Mesodermal cell (in vitro differentiated cells): ENCODE measurements at regions not wholly inside any gene's neighbourhood (a gene's known extent, or its start where the extent isn't known, plus 50 kb on each side); places are given as distances from the start of the nearest gene placed in this dataset.

Experiments
- H3K27ac ChIP-seq: 2 replicates; pipeline ENCODE4 v1.7.0; 2013; ENCODE audit warnings: mild to moderate bottlenecking, low read depth, low read length, moderate library complexity; ENCODE audit not compliant: severe bottlenecking
- H3K36me3 ChIP-seq: 2 replicates; pipeline ENCODE4 v1.7.1; 2013; ENCODE audit warnings: mild to moderate bottlenecking, low read length, moderate library complexity; ENCODE audit not compliant: control insufficient read depth, insufficient read depth
- H3K4me1 ChIP-seq: one replicate; pipeline ENCODE4 v1.7.1; 2013; ENCODE audit warnings: mild to moderate bottlenecking, low read length; ENCODE audit not compliant: insufficient read depth, control insufficient read depth, poor library complexity, severe bottlenecking
- H3K4me3 ChIP-seq: 2 replicates; pipeline ENCODE4 v1.7.0; 2013; ENCODE audit warnings: low read length, control low read depth, mild to moderate bottlenecking; ENCODE audit not compliant: insufficient read depth, poor library complexity, severe bottlenecking; ENCODE audit errors: extremely low read depth
- H3K9me3 ChIP-seq: 2 replicates; pipeline ENCODE4 v1.7.1; 2013; ENCODE audit warnings: mild to moderate bottlenecking, low read length, moderate library complexity; ENCODE audit not compliant: control insufficient read depth
- WGBS, 2 experiments: methylation state at CpG; one replicate each; pipeline ENCODE4 v1.1.5; 2013; ENCODE audit warnings: missing lambda C conversion rate in 2 of 2; ENCODE audit not compliant: insufficient coverage in 2 of 2; 5-methylcytosine and 5-hydroxymethylcytosine counted together

- no peaks in the 10 kb centered on the region for H3K9me3 ChIP-seq
- no peak overlapping the region for H3K4me3 ChIP-seq
- WGBS, 2 experiments, result 100% methylated on average over 1 of the region's 4 CpGs; no CpG with 5 or more reads in 1 of the 2 experiments
- H3K27ac ChIP-seq, result no peak overlapping the region
- H3K4me1 ChIP-seq, result no peaks in the 10 kb centered on the region
- H3K36me3 ChIP-seq, result no peaks in the 10 kb centered on the region
Measured at GRCh38 chr2:82001614-82002013, 1697.1 kb upstream of the LRRTM1 start.

- Histone ChIP-seq H3K4me3 (no peak overlapping the region), H3K27ac (no peak overlapping the region), H3K9me3 (no peaks in the 10 kb centered on the region), H3K36me3 (no peaks in the 10 kb centered on the region), H3K4me1 (no peaks in the 10 kb centered on the region)
- WGBS, 2 experiments, result 83% methylated on average over 1 of the region's 2 CpGs; no CpG with 5 or more reads in 1 of the 2 experiments
Measured at GRCh38 chr2:82000606-82001005, 1696.1 kb upstream of the LRRTM1 start.

GRCh38 chr2:81996332-81996731 is 1691.8 kb upstream of the LRRTM1 start:
- no peaks in the 10 kb centered on the region for H3K36me3 ChIP-seq

GRCh38 chr2:81991282-81991681 is 1686.7 kb upstream of the LRRTM1 start:
- no peak overlapping the region for H3K4me3 ChIP-seq
- H3K36me3 ChIP-seq, result no peaks in the 10 kb centered on the region
- no peaks in the 10 kb centered on the region for H3K4me1 ChIP-seq
- H3K27ac ChIP-seq, result no peak overlapping the region
- peaks cover 6% of the 10 kb centered on the region for H3K9me3 ChIP-seq
- WGBS, 2 experiments, result 100% methylated on average over 1 of the region's 2 CpGs

More at GRCh38 chr2:81996332-81996731, 1691.8 kb upstream of the LRRTM1 start:
- Histone ChIP-seq H3K27ac (no peak overlapping the region), H3K9me3 (no peaks in the 10 kb centered on the region), H3K4me3 (no peak overlapping the region), H3K4me1 (no peaks in the 10 kb centered on the region)
- 100% methylated on average over 1 of the region's 3 CpGs; no CpG with 5 or more reads in 1 of the 2 experiments for WGBS, 2 experiments

- H3K9me3 ChIP-seq, result peaks cover 6% of the 10 kb centered on the region
- H3K27ac ChIP-seq, result no peak overlapping the region
- H3K4me1 ChIP-seq, result no peaks in the 10 kb centered on the region
- WGBS, 2 experiments, result 100% methylated on average over 1 of the region's 5 CpGs; no CpG with 5 or more reads in 1 of the 2 experiments
- H3K36me3 ChIP-seq, result no peaks in the 10 kb centered on the region
- no peak overlapping the region for H3K4me3 ChIP-seq
Measured at GRCh38 chr2:81987370-81987769, 1682.8 kb upstream of the LRRTM1 start.

GRCh38 chr2:81984969-81985637 is 1680.6 kb upstream of the LRRTM1 start:
- H3K27ac ChIP-seq, result no peak overlapping the region
- H3K36me3 ChIP-seq, result no peaks in the 10 kb centered on the region
- H3K9me3 ChIP-seq, result no peaks in the 10 kb centered on the region
- 96 to 97% methylated on average over 23 to 25 of the region's 33 CpGs for WGBS, 2 experiments
- H3K4me3 ChIP-seq, result no peak overlapping the region
- H3K4me1 ChIP-seq, result no peaks in the 10 kb centered on the region

GRCh38 chr2:81981585-81981984 is 1677.0 kb upstream of the LRRTM1 start:
- no CpG with 5 or more reads among the region's 3 CpGs for WGBS, 2 experiments
- H3K36me3 ChIP-seq, result no peaks in the 10 kb centered on the region
- H3K4me3 ChIP-seq, result no peak overlapping the region

GRCh38 chr2:81979086-81979485 is 1674.5 kb upstream of the LRRTM1 start:
- Histone ChIP-seq H3K36me3 (no peaks in the 10 kb centered on the region), H3K27ac (no peak overlapping the region), H3K4me1 (no peaks in the 10 kb centered on the region), H3K4me3 (no peak overlapping the region), H3K9me3 (no peaks in the 10 kb centered on the region)
- WGBS, 2 experiments, result 91 to 100% methylated on average over 1 to 2 of the region's 3 CpGs

More at GRCh38 chr2:81981585-81981984, 1677.0 kb upstream of the LRRTM1 start:
- no peak overlapping the region for H3K27ac ChIP-seq
- H3K9me3 ChIP-seq, result no peaks in the 10 kb centered on the region
- no peaks in the 10 kb centered on the region for H3K4me1 ChIP-seq

- Histone ChIP-seq H3K9me3 (no peaks in the 10 kb centered on the region), H3K4me1 (no peaks in the 10 kb centered on the region), H3K36me3 (no peaks in the 10 kb centered on the region), H3K27ac (no peak overlapping the region), H3K4me3 (no peak overlapping the region)
- WGBS, 2 experiments, result no CpG with 5 or more reads among the region's 1 CpG
Measured at GRCh38 chr2:81976998-81977397, 1672.4 kb upstream of the LRRTM1 start.

- no peak overlapping the region for H3K4me3 ChIP-seq
- 100% methylated on average over 1 of the region's 1 CpG; no CpG with 5 or more reads in 1 of the 2 experiments for WGBS, 2 experiments
- H3K9me3 ChIP-seq, result no peaks in the 10 kb centered on the region
- H3K36me3 ChIP-seq, result no peaks in the 10 kb centered on the region
- no peaks in the 10 kb centered on the region for H3K4me1 ChIP-seq
- H3K27ac ChIP-seq, result no peak overlapping the region
Measured at GRCh38 chr2:81974216-81974615, 1669.7 kb upstream of the LRRTM1 start.

- no peaks in the 10 kb centered on the region for H3K36me3 ChIP-seq
- H3K27ac ChIP-seq, result no peak overlapping the region
- no peaks in the 10 kb centered on the region for H3K4me1 ChIP-seq
- H3K4me3 ChIP-seq, result no peak overlapping the region
- H3K9me3 ChIP-seq, result no peaks in the 10 kb centered on the region
- no CpG with 5 or more reads among the region's 1 CpG for WGBS, 2 experiments
Measured at GRCh38 chr2:81942876-81943275, 1638.3 kb upstream of the LRRTM1 start.
